Cardiac muscle cell (in vitro differentiated cells and primary cell): ENCODE measurements at regions not wholly inside any gene's neighbourhood (a gene's known extent, or its start where the extent isn't known, plus 50 kb on each side); places are given as distances from the start of the nearest gene placed in this dataset.
A peak's percentile ranks its signal among the peaks of the same experiment; 100 is the strongest.

ENCODE experiments used
- DNase-seq, 2 donors: peaks; one replicate each; pipeline versions ENCODE4 v3.0.0 to v3.0.0-alpha.2; 2010 to 2017; ENCODE audit warnings: low read depth in 1 of 2, low spot score in 1 of 2
- H3K27ac ChIP-seq: fragments of 200-600 bp; sonication (generic); 2 replicates; pipeline ENCODE4 v1.5.1; 2016
- H3K27me3 ChIP-seq: fragments of 200-600 bp; sonication (generic); 2 replicates; pipeline ENCODE4 v1.6.0; 2016; ENCODE audit warnings: control low read depth
- H3K36me3 ChIP-seq: fragments of 200-600 bp; sonication (generic); 2 replicates; pipeline ENCODE4 v1.5.1; 2016; ENCODE audit warnings: control low read depth
- H3K4me1 ChIP-seq: fragments of 200-600 bp; sonication (generic); 2 replicates; pipeline ENCODE4 v1.8.1; 2017; ENCODE audit warnings: low read depth, mild to moderate bottlenecking, mixed run types
- H3K4me3 ChIP-seq: fragments of 200-600 bp; sonication (generic); 2 replicates; pipeline ENCODE4 v1.5.1; 2016; ENCODE audit warnings: mild to moderate bottlenecking
- H3K9me3 ChIP-seq: fragments of 200-600 bp; sonication (generic); 2 replicates; pipeline ENCODE4 v1.5.1; 2017; ENCODE audit warnings: low read depth, mild to moderate bottlenecking, control low read depth
- TF ChIP-seq, protein P1 (sequence below): IDR thresholded peaks from 2 replicates; pipeline ENCODE4 v1.5.1; 2012; ENCODE audit warnings: low read depth, mild to moderate bottlenecking, low read length

DNA sequence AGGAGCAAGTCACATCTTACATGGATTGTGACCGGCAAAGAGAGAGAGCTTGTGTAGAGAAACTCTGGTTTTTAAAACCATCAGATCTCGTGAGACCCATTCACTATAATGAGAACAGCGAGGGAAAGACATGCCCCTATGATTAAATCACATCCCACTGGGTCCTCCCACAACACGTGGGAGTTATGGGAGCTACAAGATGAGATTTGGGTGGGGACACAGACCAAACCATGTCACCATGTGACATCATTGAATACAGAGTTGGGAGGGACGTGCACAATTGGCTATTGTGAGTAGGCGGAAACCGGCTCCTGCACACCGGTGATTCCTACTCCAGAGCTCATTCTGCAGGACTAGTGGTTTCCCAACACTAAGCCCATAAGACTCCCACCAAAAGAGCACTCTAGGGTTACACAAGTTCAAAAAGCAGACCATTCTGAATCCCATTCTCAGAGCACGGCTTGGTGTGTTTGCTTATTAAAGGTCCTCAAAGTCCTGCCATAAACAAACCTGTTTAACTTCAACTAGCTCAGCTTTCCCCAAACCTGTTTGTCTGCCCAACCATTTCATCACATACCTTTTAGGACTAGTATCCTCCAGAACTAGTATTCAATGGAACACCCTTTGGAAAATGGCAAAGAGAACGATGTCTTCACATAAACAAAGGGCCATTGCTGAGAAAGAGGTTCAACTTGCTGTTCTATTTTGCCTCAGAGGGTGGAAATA is 167.6 kb downstream of the TLE3 start:
- Histone ChIP-seq H3K27me3 (no peaks in the 10 kb centered on the region), H3K4me1 (no peaks in the 10 kb centered on the region), H3K4me3 (no peak overlapping the region), H3K36me3 (no peaks in the 10 kb centered on the region), H3K9me3 (no peaks in the 10 kb centered on the region), H3K27ac (no peak overlapping the region)
- DNase-seq = no peak
- TF ChIP-seq, protein P1, sequence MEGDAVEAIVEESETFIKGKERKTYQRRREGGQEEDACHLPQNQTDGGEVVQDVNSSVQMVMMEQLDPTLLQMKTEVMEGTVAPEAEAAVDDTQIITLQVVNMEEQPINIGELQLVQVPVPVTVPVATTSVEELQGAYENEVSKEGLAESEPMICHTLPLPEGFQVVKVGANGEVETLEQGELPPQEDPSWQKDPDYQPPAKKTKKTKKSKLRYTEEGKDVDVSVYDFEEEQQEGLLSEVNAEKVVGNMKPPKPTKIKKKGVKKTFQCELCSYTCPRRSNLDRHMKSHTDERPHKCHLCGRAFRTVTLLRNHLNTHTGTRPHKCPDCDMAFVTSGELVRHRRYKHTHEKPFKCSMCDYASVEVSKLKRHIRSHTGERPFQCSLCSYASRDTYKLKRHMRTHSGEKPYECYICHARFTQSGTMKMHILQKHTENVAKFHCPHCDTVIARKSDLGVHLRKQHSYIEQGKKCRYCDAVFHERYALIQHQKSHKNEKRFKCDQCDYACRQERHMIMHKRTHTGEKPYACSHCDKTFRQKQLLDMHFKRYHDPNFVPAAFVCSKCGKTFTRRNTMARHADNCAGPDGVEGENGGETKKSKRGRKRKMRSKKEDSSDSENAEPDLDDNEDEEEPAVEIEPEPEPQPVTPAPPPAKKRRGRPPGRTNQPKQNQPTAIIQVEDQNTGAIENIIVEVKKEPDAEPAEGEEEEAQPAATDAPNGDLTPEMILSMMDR = no peak

DNA sequence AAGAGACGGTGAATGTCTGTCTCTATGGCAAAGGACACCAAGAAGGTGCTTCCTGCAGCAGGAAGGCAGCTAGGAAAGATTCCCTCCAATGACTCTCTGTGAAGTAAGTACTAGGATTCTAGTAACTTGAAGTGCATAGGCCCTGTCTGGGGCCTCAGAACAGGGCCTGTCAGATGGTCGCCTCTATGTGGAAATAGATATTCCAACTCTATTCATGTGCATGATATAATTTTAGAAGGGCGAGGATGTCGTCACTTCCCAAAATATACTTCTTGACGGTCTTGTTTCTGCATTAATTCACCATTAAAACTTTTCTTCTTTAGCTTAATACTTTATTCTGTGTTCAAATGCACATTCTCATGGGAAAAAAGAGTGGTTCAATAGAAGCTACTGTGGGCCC is 167.0 kb downstream of the TLE3 start:
- H3K27me3 ChIP-seq = no peaks in the 10 kb centered on the region
- H3K4me3 ChIP-seq = no peak overlapping the region
- no peaks in the 10 kb centered on the region for H3K9me3 ChIP-seq
- H3K36me3 ChIP-seq = no peaks in the 10 kb centered on the region
- no peaks in the 10 kb centered on the region for H3K4me1 ChIP-seq
- no peak overlapping the region for H3K27ac ChIP-seq
- DNase-seq = no peak
- TF ChIP-seq, protein P1 = no peak

DNA sequence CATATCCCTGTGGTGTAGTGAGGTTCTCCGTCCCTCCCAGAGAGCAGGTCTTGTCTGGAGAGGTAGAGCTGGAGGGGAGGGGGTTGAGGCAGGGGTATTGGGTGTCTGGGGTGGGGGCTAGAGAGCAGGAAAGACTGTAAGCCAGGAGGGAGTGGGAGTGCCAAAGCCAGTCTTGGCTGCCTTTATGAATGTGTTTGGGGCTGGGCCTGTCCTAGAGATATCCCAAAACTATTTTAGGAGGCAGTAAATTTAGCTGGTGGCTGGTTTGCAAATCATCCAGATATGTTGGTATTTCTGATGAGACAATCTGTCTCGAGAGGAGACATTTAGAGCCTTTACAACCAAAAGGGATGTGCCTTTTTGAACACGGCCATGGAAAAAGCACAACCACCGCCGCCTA is 166.6 kb downstream of the TLE3 start:
- Histone ChIP-seq H3K36me3 (no peaks in the 10 kb centered on the region), H3K27me3 (no peaks in the 10 kb centered on the region), H3K9me3 (no peaks in the 10 kb centered on the region), H3K27ac (no peak overlapping the region), H3K4me1 (no peaks in the 10 kb centered on the region), H3K4me3 (no peak overlapping the region)
- TF ChIP-seq, protein P1 = no peak
- DNase-seq = no peak

DNA sequence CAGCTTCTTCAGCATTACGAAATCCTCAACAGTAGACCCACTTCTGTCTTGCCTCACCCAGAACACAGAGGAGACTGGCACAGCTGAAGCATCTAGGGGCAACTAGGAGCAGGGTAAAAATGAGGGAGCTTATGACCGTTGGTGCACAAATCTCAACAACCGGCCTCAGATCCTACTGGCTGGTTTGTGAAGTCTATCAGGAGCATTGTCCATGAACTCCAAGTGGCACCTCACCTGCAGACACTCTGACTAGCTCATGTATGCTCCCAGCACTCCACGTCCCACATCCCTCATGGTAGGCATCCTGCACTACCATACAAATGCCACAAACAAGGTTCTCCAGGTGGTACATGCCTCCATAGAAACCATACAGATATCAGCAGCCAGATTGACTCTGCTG is 163.1 kb downstream of the TLE3 start:
- no peaks in the 10 kb centered on the region for H3K36me3 ChIP-seq
- no peaks in the 10 kb centered on the region for H3K4me1 ChIP-seq
- TF ChIP-seq, protein P1 = no peak

DNA sequence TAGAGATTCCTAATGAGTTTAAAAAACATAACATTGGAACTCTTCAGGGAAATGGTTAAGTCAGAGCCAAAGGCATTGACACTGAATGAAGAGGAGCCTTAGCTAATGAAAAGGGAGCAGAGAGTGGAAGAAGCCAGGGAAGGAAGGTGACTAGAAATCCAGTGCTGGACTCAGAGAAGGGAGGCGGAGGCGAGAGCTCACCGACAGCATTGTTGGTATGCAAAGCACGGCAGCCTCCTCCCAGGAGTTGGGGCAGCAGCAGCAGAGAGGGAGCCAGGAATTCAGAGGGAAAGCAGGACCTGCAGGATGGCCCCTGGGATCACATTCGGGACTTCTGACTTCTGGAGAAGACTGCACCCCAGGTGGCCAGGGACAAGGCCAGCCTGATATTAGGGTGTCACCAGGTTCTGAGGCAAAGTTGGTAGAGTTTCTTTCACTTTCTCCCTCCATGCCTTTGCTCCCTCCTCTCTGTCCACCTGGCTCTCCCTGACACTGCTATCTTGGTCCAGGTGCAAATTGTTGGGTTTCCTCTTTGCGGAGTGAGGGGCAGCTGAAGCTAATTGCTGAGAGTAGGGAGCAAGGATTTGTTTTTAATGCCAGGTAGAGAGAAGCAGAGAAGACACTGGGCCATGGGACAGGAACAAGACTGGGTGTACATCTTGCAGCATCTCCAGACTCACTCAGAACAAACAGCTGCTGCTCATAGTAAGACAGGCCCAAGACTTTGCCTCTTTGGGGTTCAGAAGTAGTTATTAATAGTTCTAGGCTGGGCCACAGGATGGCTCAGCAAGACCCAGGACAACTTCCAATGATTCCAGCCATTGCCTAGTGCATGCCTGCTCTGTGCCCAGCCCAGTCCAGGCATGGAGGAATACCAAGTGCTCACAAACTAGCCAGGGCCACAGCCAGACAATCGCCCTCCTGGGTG is 157.9 kb downstream of the TLE3 start:
- no peaks in the 10 kb centered on the region for H3K36me3 ChIP-seq
- TF ChIP-seq, protein P1 = no peak
- no peaks in the 10 kb centered on the region for H3K9me3 ChIP-seq
- H3K27me3 ChIP-seq = no peaks in the 10 kb centered on the region
- no peak overlapping the region for H3K4me3 ChIP-seq
- DNase-seq = peak in 1 of 2 donors; percentile 53
- H3K27ac ChIP-seq = no peak overlapping the region
- H3K4me1 ChIP-seq = no peaks in the 10 kb centered on the region

More for the DNA sequence above, 163.1 kb downstream of the TLE3 start:
- DNase-seq = no peak
- Histone ChIP-seq H3K9me3 (no peaks in the 10 kb centered on the region), H3K27ac (no peak overlapping the region), H3K27me3 (no peaks in the 10 kb centered on the region), H3K4me3 (no peak overlapping the region)
